GM08714 (cell line): ENCODE measurements at regions not wholly inside any gene's neighbourhood (a gene's known extent, or its start where the extent isn't known, plus 50 kb on each side); places are given as distances from the start of the nearest gene placed in this dataset.
"Not testable (repeated sequence)": the region's sequence is repeated elsewhere in the genome, so short reads cannot be mapped to it uniquely, and the experiment has no call there.

Experiments used
- H3K4me3 ChIP-seq: fragments of 200-500 bp; sonication (Bioruptor generic); 2 replicates; pipeline ENCODE4 v1.5.1; 2014; ENCODE audit warnings: mild to moderate bottlenecking, low read length, inconsistent platforms
- ZNF274 ChIP-seq: IDR thresholded peaks from 2 replicates; pipeline ENCODE4 v1.6.1; 2012; ENCODE audit warnings: mild to moderate bottlenecking, low read depth, low read length

GRCh38 chr1:185404907-185405568 lies 88.0 kb upstream of the IVNS1ABP start:
- TF ChIP-seq ZNF274 = no peak
- no peak overlapping the region for H3K4me3 ChIP-seq

- H3K4me3 ChIP-seq = no peak overlapping the region
- TF ChIP-seq ZNF274 = no peak
These were observed 87.2 kb upstream of the IVNS1ABP start for GRCh38 chr1:185404291-185404690.

- no peak overlapping the region for H3K4me3 ChIP-seq
- no peak for TF ChIP-seq ZNF274
These were observed 85.9 kb upstream of the IVNS1ABP start for GRCh38 chr1:185402930-185403329.

GRCh38 chr1:185401019-185401418 lies 84.0 kb upstream of the IVNS1ABP start:
- H3K4me3 ChIP-seq = no peak overlapping the region
- TF ChIP-seq ZNF274 = no peak

GRCh38 chr1:185400052-185400451 lies 83.0 kb upstream of the IVNS1ABP start:
- H3K4me3 ChIP-seq = no peak overlapping the region
- no peak for TF ChIP-seq ZNF274

- no peak overlapping the region for H3K4me3 ChIP-seq
- no peak for TF ChIP-seq ZNF274
These were observed 81.6 kb upstream of the IVNS1ABP start for GRCh38 chr1:185398599-185398998.

GRCh38 chr1:185398022-185398421 lies 81.0 kb upstream of the IVNS1ABP start:
- TF ChIP-seq ZNF274 = no peak
- H3K4me3 ChIP-seq = no peak overlapping the region

- TF ChIP-seq ZNF274 = no peak
- no peak overlapping the region for H3K4me3 ChIP-seq
These were observed 80.1 kb upstream of the IVNS1ABP start for GRCh38 chr1:185397183-185397582.

- TF ChIP-seq ZNF274 = no peak
- H3K4me3 ChIP-seq = no peak overlapping the region
These were observed 79.1 kb upstream of the IVNS1ABP start for GRCh38 chr1:185396126-185396525.

- no peak for TF ChIP-seq ZNF274
- H3K4me3 ChIP-seq = no peak overlapping the region
These were observed 76.8 kb upstream of the IVNS1ABP start for GRCh38 chr1:185393815-185394214.

GRCh38 chr1:185393205-185393604 lies 76.2 kb upstream of the IVNS1ABP start:
- H3K4me3 ChIP-seq = no peak overlapping the region
- TF ChIP-seq ZNF274 = no peak

GRCh38 chr1:185388815-185389214 lies 71.8 kb upstream of the IVNS1ABP start:
- no peak overlapping the region for H3K4me3 ChIP-seq
- TF ChIP-seq ZNF274 = no peak

GRCh38 chr1:185388346-185388745 lies 71.3 kb upstream of the IVNS1ABP start:
- no peak for TF ChIP-seq ZNF274
- no peak overlapping the region for H3K4me3 ChIP-seq

- TF ChIP-seq ZNF274 = no peak
- no peak overlapping the region for H3K4me3 ChIP-seq
These were observed 68.9 kb upstream of the IVNS1ABP start for GRCh38 chr1:185385991-185386390.

- H3K4me3 ChIP-seq = not testable (repeated sequence)
These were observed 66.8 kb upstream of the IVNS1ABP start for GRCh38 chr1:185383805-185384204.

- no peak overlapping the region for H3K4me3 ChIP-seq
- TF ChIP-seq ZNF274 = no peak
These were observed 60.8 kb upstream of the IVNS1ABP start for GRCh38 chr1:185377831-185378230.
